Activated CD4-positive, alpha-beta T cell treated with anti-CD3 and anti-CD28 coated beads, Interleukin-2, amount 50 U/mL, for 1 hour (primary cell): ENCODE measurements at regions not wholly inside any gene's neighbourhood (a gene's known extent, or its start where the extent isn't known, plus 50 kb on each side); places are given as distances from the start of the nearest gene placed in this dataset.
"Not testable (repeated sequence)": the region's sequence is repeated elsewhere in the genome, so short reads cannot be mapped to it uniquely, and the experiment has no call there.

Experiments used
- DNase-seq: peaks from one replicate; pipeline ENCODE4 v3.0.0-alpha.2; 2020

GRCh38 chr2:239558661-239559060 lies 157.8 kb upstream of the HDAC4 start:
- DNase-seq: no peak

- no peak for DNase-seq
These were observed 156.7 kb upstream of the HDAC4 start for GRCh38 chr2:239557516-239557915.

- DNase-seq: no peak
These were observed 154.7 kb upstream of the HDAC4 start for GRCh38 chr2:239555571-239555905.

GRCh38 chr2:239554766-239555570 lies 154.1 kb upstream of the HDAC4 start:
- DNase-seq: no peak

GRCh38 chr2:239553376-239554000 lies 152.7 kb upstream of the HDAC4 start:
- DNase-seq: no peak

- DNase-seq: no peak
These were observed 151.6 kb upstream of the HDAC4 start for GRCh38 chr2:239552213-239552926.

- DNase-seq: no peak
These were observed 150.4 kb upstream of the HDAC4 start for GRCh38 chr2:239551206-239551605.

GRCh38 chr2:239550357-239550756 lies 149.5 kb upstream of the HDAC4 start:
- no peak for DNase-seq

- DNase-seq: no peak
These were observed 149.0 kb upstream of the HDAC4 start for GRCh38 chr2:239549711-239550255.

- no peak for DNase-seq
These were observed 148.3 kb upstream of the HDAC4 start for GRCh38 chr2:239548965-239549595.

GRCh38 chr2:239548451-239548871 lies 147.6 kb upstream of the HDAC4 start:
- peak; percentile 30 for DNase-seq

- not testable (repeated sequence) for DNase-seq
These were observed 146.3 kb upstream of the HDAC4 start for GRCh38 chr2:239547140-239547539.

- DNase-seq: no peak
These were observed 145.7 kb upstream of the HDAC4 start for GRCh38 chr2:239546541-239546940.

- no peak for DNase-seq
These were observed 145.0 kb upstream of the HDAC4 start for GRCh38 chr2:239545741-239546392.

- no peak for DNase-seq
These were observed 144.2 kb upstream of the HDAC4 start for GRCh38 chr2:239544918-239545465.

GRCh38 chr2:239544143-239544917 lies 143.5 kb upstream of the HDAC4 start:
- DNase-seq: no peak

GRCh38 chr2:239543702-239544101 lies 142.9 kb upstream of the HDAC4 start:
- DNase-seq: no peak

- DNase-seq: no peak
These were observed 139.4 kb upstream of the HDAC4 start for GRCh38 chr2:239540174-239540573.

GRCh38 chr2:239539776-239540100 lies 138.9 kb upstream of the HDAC4 start:
- DNase-seq: no peak

- no peak for DNase-seq
These were observed 138.4 kb upstream of the HDAC4 start for GRCh38 chr2:239539083-239539775.
